HG02840 (cell line): ENCODE measurements at regions not wholly inside any gene's neighbourhood (a gene's known extent, or its start where the extent isn't known, plus 50 kb on each side); places are given as distances from the start of the nearest gene placed in this dataset.

Experiments used
- ATAC-seq: cut with Tn5 transposase; IDR thresholded peaks from one replicate; pipeline ENCODE4 v1.9.1; 2021; ENCODE audit warnings: mild to moderate bottlenecking, moderate library complexity, moderate number of reproducible peaks; ENCODE audit not compliant: unreplicated experiment, low FRiP score

DNA sequence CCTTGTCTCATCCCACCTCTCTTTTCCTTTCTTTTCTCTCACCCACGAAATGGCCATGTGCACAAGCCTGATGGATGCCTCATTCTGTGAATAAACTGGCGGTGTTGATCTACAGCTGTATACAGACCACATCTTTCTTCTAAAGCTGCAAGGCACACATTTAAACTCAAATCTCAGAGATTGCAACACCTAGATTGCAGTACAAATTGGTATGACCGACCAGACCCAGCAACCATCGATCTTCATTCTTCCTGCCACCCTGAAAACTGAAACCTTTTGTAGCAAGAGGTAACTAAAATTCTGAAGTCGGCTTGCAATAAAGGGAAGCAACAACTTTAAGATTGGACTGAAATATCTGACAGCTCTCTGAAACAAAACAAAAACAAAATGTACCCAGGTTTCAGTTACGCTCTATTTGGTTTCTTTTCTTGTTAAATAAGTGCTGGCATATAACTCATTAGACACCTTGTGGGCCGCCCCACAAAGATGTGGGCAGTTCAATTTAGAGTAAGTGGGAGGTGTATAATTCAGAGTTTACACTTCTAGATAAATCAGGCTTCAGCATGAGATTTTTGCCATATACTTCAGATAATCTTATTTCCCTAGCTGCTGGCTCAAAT is 390.0 kb upstream of the NOVA1 start:
- no peak for ATAC-seq

DNA sequence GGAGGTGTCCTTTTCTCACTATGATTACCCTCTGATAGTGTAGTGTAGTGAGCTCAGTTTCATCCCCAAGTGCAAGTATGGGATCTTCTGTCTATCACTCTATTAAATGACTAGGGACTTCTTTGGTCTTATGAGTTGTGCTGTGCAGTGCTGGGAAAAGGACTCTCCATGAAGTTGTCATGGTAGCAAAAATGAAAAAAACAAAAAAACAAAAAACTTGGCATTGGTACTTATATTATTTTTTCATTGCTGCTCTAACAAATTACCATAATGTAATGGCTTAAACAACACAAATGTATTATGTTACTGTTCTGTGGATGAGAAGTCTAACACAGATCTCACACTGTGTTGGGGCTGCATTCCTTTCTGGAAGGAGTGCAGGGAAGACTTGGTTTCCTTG is 393.1 kb upstream of the NOVA1 start:
- ATAC-seq: no peak

DNA sequence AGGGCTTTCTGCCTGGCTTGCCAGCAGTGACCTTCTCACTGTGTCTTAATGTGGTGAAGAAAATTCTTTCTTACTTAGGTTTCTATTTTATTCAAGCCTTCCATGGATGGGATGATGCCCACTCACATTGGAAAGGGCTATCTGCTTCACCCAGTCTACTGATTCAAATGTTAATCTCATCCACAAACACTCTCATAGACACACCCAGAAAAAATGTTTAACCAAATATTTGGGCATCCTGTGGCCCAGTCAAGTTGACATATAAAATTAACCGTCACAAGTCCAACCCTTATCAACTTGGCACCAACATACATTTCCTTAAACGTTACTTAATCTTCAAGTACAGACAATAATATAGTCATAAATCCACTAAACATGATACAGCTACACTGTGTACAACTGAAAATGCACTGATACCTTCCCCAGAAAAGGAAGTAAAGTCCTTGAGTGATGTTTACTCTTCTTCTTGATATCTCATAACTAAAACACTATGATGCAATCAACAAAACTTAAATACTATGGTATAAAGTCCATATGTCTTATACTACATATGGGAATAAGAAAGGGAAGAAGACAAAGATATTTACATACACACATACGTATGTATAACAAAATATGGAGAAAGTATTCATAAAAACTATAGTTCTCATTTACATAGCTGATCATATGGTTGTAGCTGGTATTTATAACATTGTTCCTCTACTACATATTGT is 394.7 kb upstream of the NOVA1 start:
- no peak for ATAC-seq

DNA sequence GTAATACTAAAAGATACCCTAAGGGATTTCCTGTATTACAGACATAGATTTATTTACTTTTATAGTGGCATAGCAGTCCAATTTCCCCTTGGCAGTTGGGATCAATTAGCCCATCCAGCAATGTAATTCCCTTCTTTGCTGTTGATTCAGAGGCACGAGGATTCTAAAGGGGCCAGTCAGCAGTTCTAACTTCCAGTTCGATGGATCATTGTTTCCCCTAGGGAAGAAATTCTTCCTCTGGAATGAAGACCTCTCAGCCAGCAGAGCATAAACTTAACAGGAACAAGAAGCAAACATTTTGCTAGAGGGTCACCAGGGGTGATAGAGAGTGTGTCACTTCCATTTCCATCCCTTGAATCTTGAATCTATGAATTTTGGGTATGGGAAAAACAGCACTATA is 395.7 kb upstream of the NOVA1 start:
- ATAC-seq: no peak

DNA sequence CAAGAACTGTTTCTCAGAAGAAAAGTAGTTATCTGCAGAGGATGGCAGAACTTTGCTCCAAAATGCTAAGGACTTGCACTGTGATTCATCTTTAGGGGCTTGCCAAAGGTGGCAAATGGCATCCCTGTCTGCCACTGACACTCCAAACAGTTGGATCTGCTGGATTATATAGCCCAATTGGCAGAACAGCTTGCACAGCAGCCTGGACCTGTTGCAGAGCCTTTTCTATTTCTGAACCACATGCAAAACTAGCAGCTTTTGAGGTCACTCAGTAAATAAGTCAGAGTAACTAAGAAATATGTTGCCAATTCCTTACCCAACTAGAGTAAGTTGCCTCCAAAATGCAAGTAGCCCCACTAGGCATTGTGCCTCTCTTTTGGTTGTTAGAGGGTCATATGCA is 397.5 kb upstream of the NOVA1 start:
- ATAC-seq: no peak

DNA sequence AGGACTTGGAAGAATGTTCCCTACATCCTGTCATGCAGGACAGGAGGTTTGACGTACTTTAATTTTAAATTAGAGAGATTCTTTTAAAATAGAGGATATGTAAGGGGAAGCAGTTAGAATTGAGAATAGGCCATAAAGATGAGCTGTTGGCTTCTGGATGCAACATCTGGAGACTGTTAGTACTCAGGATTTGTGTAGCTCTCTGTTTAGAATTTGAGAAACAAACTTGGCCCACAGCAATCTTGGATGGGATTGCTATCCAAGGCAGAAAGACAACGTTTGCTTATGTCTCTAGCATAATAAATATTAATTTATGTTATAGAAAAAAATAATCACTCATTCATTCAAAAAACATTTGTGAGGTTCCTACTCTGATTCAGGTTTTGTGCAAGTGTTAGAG is 398.4 kb upstream of the NOVA1 start:
- ATAC-seq: no peak

DNA sequence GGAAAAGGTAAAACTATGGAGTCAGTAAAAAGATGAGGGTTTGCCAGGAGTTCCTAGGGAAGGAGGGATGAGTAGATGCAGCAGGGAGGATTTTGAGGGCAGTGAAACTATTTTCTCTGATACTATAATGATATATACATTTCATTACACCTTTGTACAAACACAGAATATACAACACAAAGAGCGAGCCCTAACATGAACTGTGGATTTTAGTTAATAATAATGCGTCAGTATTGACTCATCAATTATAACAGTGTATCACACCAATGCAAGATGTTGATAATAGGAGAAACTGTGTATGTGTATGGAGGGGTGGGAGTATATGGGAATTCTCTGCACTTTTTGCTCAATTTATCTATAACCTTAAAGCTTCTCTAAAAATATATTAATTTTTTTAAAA is 404.3 kb upstream of the NOVA1 start:
- no peak for ATAC-seq

DNA sequence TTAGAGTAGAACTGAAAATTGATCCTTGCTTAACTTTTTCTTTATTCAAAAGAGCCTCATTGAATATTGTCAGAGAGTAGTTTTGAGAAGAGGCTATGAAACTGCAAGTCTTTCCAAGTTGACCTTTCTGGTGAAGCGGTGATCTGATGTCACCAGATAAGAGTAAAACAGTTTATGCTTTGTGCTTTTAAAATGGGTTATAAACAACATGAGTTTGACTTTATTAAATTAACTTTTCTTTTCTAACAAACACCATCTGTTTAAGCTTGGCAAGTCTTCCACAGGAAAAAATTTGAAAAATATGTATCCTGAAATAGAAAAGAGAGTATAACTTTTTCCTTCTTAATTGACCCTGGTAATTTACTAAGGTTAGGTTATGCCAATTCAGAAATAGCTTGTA is 408.7 kb upstream of the NOVA1 start:
- ATAC-seq: no peak

DNA sequence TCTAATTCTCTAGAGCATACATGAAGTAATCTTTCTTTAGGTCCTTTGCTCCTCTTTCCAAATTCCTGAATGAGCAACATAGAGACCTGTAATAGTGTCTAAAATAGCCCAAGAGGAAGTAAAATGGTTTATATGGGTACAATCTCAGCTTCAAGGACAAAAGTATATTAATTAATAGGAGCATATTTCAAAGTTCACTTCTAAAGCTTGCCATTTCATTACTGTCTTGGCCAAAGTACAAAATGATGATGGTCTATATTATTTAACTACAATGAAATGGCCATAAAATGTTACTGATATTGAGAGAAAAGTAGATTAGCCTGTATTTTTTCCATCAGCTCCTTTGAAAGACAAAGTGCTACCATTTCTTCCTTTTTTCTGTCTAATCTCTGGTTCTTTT is 410.4 kb upstream of the NOVA1 start:
- ATAC-seq: no peak

DNA sequence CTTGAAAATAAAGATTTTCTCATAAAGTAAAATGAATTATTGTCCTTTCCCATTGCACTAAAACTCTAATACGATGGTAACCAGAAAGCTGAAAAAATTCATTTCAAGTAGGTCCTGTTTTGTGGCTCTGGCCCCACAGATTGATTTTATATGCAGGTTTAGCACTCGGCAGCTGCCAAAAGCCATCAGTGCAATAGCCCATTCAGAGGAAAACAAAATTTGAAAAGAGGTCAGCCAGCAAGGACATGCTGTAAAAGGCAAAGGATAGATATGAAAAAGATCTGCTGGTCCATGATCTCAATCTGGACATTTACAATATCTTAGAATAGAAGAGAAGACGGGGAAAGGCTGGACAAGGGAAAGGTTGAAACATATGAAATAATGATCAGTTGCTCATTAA is 414.8 kb upstream of the NOVA1 start:
- no peak for ATAC-seq

DNA sequence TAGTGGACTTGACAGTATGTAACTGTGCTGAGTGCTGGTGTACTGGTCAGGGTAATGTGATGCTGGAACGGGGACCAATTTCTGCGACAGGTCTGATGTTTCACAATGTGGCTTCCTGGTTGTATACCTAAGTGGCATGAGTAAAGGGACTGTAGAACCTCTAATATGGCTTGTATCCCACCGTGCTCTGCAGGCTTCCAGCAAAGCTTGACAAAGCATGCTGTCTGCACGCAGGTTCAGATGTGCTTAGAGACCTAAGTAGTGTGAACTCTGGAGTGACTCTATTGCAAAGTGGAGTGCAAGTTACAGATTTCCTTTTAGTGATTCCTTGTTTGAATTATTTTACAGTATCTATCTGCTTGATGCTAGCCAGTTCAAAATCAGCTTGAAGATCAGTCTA is 415.8 kb upstream of the NOVA1 start:
- ATAC-seq: no peak

DNA sequence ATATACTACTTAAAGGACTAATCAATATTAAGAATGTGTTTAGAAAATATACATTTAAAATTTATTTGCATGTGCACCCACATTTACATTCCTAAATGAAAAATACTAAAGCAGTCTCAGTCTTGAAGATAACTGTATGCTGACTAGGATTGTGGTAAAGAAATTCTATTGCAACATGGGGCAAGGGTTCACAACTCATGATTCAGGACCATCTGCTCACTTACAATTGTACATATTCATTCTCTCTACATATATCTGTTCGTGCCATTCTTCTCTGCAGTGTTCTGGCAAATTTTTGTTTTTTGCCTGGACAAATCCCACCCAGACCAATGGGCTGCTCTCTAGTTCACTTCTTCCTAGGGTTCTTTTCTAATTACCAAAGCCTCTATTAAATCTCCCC is 417.2 kb upstream of the NOVA1 start:
- ATAC-seq: no peak

DNA sequence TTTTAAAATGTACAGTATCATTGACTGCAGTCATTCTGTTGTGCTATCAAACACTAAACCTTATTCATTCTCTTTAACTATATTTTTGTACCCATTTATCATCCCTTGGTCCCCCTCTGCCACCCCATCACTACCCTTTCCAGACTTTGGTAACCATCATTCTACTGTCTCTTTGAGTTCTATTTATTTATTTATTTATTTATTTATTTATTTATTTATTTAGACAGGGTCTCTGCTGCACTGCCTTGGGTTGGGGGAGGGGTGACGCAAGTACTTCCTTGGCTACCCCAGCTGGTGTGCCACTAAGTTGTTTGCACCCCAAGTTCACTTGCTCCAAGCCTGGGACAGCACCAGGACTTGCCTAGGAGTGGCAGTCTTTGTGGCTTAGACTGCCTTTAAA is 427.8 kb upstream of the NOVA1 start:
- no peak for ATAC-seq

DNA sequence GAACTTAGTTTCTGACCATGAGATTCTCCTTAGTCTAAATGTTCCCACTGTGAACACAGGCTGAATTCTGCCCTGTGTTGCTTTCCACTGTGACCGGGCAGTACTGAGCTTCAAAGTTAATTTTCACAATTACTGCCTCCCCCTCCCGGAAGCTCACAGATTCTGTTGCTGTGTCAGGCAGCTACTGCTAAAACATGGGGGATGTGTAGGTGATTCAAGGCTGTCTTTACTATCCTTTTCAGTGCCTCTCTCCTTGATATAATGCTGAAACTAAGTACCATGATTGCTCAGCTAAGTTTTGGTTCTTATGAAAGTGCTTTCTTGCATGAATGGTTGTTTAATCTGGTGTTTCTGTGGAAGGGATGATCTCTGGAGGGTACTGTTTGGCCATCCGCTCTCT is 428.3 kb upstream of the NOVA1 start:
- ATAC-seq: no peak

DNA sequence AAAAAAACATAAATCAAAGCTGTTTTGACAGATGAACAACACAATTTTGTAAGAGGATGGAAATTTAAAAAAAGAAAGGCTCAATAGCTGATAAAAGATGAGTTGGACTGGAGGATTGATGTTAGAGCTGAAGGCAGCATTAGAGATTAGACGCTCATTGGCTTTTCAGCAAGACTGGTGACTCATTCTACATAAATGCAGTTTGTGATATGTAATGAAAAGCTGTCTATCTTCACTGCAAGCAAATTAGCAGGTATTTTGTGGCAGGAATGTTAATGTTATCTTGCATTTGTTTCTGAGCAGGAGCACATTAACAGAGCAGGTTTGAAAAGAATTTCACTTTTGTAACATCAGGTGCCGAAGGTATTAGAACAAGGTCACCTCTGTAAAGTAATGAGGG is 442.7 kb upstream of the NOVA1 start:
- no peak for ATAC-seq

DNA sequence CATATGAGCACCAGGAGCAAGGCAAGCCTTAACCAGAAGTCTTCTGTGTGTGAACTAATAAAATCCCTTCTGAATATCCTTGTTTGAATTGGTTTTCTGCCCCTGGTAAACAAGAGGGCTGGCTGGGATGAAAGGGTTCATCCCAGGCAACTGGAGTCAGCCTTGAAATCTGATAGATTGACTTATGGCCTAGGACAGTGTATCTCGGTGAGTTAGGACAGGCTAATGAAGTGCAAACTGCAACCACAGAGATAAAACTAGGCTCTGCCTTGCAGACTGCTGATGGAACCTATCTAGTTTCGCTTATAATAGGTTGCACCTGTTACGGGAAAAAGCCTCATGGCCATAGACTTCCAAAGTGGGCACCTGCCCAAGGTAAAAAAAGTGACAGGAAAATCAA is 451.9 kb upstream of the NOVA1 start:
- ATAC-seq: no peak

DNA sequence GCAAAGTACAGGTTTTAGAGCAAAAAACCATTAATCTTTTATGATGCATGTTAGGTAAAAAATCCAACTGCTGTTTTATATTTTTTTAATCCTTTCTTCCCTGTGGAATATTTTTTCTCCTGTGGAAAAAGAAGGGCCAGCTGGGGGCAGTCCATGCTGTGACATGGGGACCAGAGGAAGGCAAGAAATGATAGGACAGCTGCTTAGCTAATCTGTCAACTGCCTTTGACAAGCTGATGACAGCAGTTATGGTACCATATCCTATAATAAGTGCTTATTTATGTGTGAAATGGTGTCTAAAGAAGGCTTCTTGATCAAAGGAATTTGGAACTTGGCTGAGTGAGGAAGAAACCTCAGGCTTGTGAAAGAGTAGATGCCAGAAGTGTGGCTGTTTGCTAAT is 452.4 kb upstream of the NOVA1 start:
- no peak for ATAC-seq

DNA sequence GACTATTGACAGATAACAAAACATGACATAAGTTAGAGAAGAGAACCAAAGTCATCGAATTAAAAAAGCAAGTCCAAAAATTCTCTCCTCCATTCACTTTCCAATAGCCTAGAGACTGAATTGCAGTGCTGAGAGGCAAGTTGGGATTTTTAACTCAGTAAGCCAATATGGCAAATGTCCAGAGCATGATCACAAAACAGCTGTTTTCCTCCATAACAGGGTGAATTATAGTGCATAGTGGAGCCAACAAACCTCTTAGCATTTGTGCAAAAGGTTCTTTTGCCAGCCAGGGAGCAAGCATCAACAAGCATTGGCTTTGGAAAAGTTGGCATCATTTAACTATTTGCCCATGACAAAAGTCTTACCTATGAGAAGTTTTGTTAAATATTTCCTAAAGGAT is 458.8 kb upstream of the NOVA1 start:
- ATAC-seq: no peak

DNA sequence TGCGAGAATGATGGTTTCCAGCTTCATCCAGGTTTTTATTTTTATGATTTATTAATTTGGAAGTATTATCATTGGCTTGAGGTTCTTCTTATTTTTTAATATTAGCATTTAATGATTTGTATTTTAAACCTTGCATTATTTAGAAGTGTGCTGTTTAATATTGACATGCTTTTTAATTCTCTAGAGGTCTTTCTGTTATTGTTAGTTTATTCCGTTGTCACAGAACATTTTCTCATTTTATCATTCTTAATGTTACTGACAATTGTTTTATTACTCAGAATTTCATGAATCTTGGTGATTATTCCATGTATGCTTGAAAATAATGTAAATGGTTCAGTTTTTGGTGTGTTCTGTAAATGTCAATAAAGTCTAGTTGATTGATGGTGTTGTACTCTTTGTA is 463.5 kb upstream of the NOVA1 start:
- ATAC-seq: no peak

DNA sequence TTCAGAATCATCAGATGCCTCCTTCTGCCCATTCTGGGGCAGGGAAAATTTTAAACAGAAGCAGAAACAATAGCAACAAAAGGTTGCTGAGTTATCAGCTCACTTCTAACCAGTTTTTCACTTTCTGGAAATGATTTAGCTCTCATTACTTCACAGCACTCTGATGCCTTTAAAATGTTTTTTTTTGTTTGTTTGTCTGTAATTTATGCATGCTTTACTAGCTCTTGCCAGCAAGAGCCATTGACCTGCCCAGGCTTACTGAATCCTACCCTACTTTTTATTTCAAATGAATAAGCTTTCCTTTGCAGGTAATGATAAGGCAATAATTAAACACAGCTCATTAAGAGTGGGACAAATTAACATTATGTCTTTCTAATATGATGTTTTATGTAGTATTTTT is 466.1 kb upstream of the NOVA1 start:
- no peak for ATAC-seq

DNA sequence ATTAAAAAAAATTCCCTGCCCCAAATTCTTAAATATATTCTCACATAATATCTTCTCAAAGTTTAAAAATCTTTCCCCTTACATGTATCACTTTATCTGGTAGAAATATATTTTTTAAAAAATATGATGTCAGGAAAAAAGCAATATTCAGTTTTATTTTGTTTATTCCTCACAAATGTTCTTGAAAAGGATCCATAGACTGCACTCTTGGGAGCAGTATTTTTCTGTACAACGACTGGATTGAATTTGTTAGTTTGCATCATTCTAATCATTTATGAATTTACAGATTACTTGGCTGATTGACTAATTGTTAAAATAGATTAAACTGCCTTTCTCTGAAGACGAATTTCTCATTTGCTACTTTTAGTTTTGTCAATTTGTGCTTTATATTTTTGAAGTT is 468.1 kb upstream of the NOVA1 start:
- no peak for ATAC-seq

DNA sequence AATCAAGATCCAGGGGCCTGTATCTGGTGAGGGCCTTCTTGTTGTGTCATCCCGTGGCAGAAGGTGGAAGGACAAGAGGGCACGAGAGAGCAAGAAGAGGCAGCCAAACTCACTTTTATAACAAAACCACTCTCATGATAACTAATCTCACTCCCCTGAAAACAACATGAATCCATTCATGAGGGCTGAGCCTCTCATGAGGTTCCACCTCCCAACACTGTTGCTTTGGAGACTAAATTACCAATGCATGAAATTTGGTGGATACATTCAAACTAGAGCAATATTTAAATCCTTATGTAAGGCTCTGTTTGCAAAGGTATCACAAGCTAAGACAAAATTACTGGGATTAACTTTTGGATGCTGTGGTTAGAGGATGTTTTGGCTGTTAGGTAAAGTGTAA is 470.1 kb upstream of the NOVA1 start:
- ATAC-seq: no peak

DNA sequence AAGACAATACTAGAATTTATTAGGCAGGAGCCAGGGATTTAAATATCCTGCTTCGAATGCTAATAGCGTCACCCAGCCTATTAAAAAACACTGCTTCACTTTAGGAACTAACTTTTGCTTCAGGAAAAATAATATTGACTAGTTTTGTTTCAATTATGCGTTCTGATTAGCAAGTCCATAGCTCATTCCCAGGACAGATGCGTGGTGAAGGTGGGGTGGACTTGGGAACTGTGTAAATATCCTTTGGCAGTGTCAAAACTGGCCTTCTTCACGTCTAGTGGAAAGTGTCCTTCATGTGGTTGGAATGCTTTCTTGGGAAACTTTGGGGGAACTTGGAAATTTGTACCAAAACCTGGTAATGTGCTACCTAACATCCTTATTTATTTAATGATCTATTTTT is 474.8 kb upstream of the NOVA1 start:
- ATAC-seq: no peak
